ENCODE measurements at regions not wholly inside any gene's neighbourhood (a gene's known extent, or its start where the extent isn't known, plus 50 kb on each side); places are given as distances from the start of the nearest gene placed in this dataset.

GRCh38 chr6:43896329-43897255, 126.6 kb downstream of the VEGFA start:
- H3K27me3 ChIP-seq (ENCODE audit: control insufficient read depth, insufficient read depth, low read length), result no peaks in the 10 kb centered on the region
- no peaks in the 10 kb centered on the region for H3K9me3 ChIP-seq (ENCODE audit: control insufficient read depth, insufficient read depth, low read length)
- no peaks in the 10 kb centered on the region for H3K36me3 ChIP-seq (ENCODE audit: control insufficient read depth, insufficient read depth, low read length)
- no peak overlapping the region for H3K4me3 ChIP-seq (ENCODE audit: low read depth, low read length)
- H3K9ac ChIP-seq (ENCODE audit: low read depth, low read length), result no peak overlapping the region
- H3K27ac ChIP-seq (ENCODE audit: low read depth, low read length), result no peak overlapping the region
- peaks cover 2% of the 10 kb centered on the region; the same call in 1 of the 2 replicates for H3K4me1 ChIP-seq (ENCODE audit: control insufficient read depth, insufficient read depth, low read length)

GRCh38 chr6:43895656-43896328, 125.8 kb downstream of the VEGFA start:
- Histone ChIP-seq H3K9me3 (ENCODE audit: control insufficient read depth, insufficient read depth, low read length) (no peaks in the 10 kb centered on the region), H3K4me1 (ENCODE audit: control insufficient read depth, insufficient read depth, low read length) (peaks cover 7% of the 10 kb centered on the region), H3K9ac (ENCODE audit: low read depth, low read length) (no peak overlapping the region), H3K27me3 (ENCODE audit: control insufficient read depth, insufficient read depth, low read length) (peaks cover 4% of the 10 kb centered on the region; the same call in 1 of the 2 replicates), H3K36me3 (ENCODE audit: control insufficient read depth, insufficient read depth, low read length) (no peaks in the 10 kb centered on the region), H3K27ac (ENCODE audit: low read depth, low read length) (no peak overlapping the region), H3K4me3 (ENCODE audit: low read depth, low read length) (no peak overlapping the region)

- peaks cover 11% of the 10 kb centered on the region for H3K4me1 ChIP-seq (ENCODE audit: control insufficient read depth, insufficient read depth, low read length)
- peaks cover 9% of the 10 kb centered on the region for H3K27me3 ChIP-seq (ENCODE audit: control insufficient read depth, insufficient read depth, low read length)
- H3K9me3 ChIP-seq (ENCODE audit: control insufficient read depth, insufficient read depth, low read length), result no peaks in the 10 kb centered on the region
- H3K4me3 ChIP-seq (ENCODE audit: low read depth, low read length), result no peak overlapping the region
- H3K36me3 ChIP-seq (ENCODE audit: control insufficient read depth, insufficient read depth, low read length), result no peaks in the 10 kb centered on the region
- no peak overlapping the region for H3K9ac ChIP-seq (ENCODE audit: low read depth, low read length)
- no peak overlapping the region for H3K27ac ChIP-seq (ENCODE audit: low read depth, low read length)
Observed at GRCh38 chr6:43893073-43893472, 123.1 kb downstream of the VEGFA start.

- Histone ChIP-seq H3K36me3 (ENCODE audit: control insufficient read depth, insufficient read depth, low read length) (no peaks in the 10 kb centered on the region), H3K9ac (ENCODE audit: low read depth, low read length) (no peak overlapping the region), H3K4me1 (ENCODE audit: control insufficient read depth, insufficient read depth, low read length) (peaks cover 11% of the 10 kb centered on the region), H3K9me3 (ENCODE audit: control insufficient read depth, insufficient read depth, low read length) (no peaks in the 10 kb centered on the region), H3K27me3 (ENCODE audit: control insufficient read depth, insufficient read depth, low read length) (peaks cover 9% of the 10 kb centered on the region), H3K27ac (ENCODE audit: low read depth, low read length) (no peak overlapping the region), H3K4me3 (ENCODE audit: low read depth, low read length) (no peak overlapping the region)
Observed at GRCh38 chr6:43891072-43891870, 121.3 kb downstream of the VEGFA start.

- peaks cover 11% of the 10 kb centered on the region for H3K4me1 ChIP-seq (ENCODE audit: control insufficient read depth, insufficient read depth, low read length)
- H3K9ac ChIP-seq (ENCODE audit: low read depth, low read length), result no peak overlapping the region
- no peak overlapping the region for H3K4me3 ChIP-seq (ENCODE audit: low read depth, low read length)
- no peaks in the 10 kb centered on the region for H3K9me3 ChIP-seq (ENCODE audit: control insufficient read depth, insufficient read depth, low read length)
- no peak overlapping the region for H3K27ac ChIP-seq (ENCODE audit: low read depth, low read length)
- H3K36me3 ChIP-seq (ENCODE audit: control insufficient read depth, insufficient read depth, low read length), result no peaks in the 10 kb centered on the region
- peaks cover 9% of the 10 kb centered on the region for H3K27me3 ChIP-seq (ENCODE audit: control insufficient read depth, insufficient read depth, low read length)
Observed at GRCh38 chr6:43890197-43891062, 120.4 kb downstream of the VEGFA start.

- no peaks in the 10 kb centered on the region for H3K36me3 ChIP-seq (ENCODE audit: control insufficient read depth, insufficient read depth, low read length)
- H3K4me3 ChIP-seq (ENCODE audit: low read depth, low read length), result no peak overlapping the region
- peaks cover 11% of the 10 kb centered on the region for H3K4me1 ChIP-seq (ENCODE audit: control insufficient read depth, insufficient read depth, low read length)
- no peaks in the 10 kb centered on the region for H3K9me3 ChIP-seq (ENCODE audit: control insufficient read depth, insufficient read depth, low read length)
- H3K9ac ChIP-seq (ENCODE audit: low read depth, low read length), result no peak overlapping the region
- H3K27me3 ChIP-seq (ENCODE audit: control insufficient read depth, insufficient read depth, low read length), result peaks cover 9% of the 10 kb centered on the region
- H3K27ac ChIP-seq (ENCODE audit: low read depth, low read length), result no peak overlapping the region
Observed at GRCh38 chr6:43887906-43888683, 118.1 kb downstream of the VEGFA start.

- Histone ChIP-seq H3K27me3 (ENCODE audit: control insufficient read depth, insufficient read depth, low read length) (peaks cover 9% of the 10 kb centered on the region), H3K36me3 (ENCODE audit: control insufficient read depth, insufficient read depth, low read length) (no peaks in the 10 kb centered on the region)
Observed at GRCh38 chr6:43887340-43887858, 117.4 kb downstream of the VEGFA start.

GRCh38 chr6:43886717-43887339, 116.8 kb downstream of the VEGFA start:
- no peak overlapping the region for H3K9ac ChIP-seq (ENCODE audit: low read depth, low read length)
- H3K27ac ChIP-seq (ENCODE audit: low read depth, low read length), result no peak overlapping the region
- peaks cover 9% of the 10 kb centered on the region for H3K4me1 ChIP-seq (ENCODE audit: control insufficient read depth, insufficient read depth, low read length)

More at GRCh38 chr6:43887340-43887858, 117.4 kb downstream of the VEGFA start:
- Histone ChIP-seq H3K9me3 (ENCODE audit: control insufficient read depth, insufficient read depth, low read length) (no peaks in the 10 kb centered on the region), H3K9ac (ENCODE audit: low read depth, low read length) (no peak overlapping the region), H3K4me3 (ENCODE audit: low read depth, low read length) (no peak overlapping the region), H3K4me1 (ENCODE audit: control insufficient read depth, insufficient read depth, low read length) (peaks cover 11% of the 10 kb centered on the region), H3K27ac (ENCODE audit: low read depth, low read length) (no peak overlapping the region)

GRCh38 chr6:43886067-43886461, 116.1 kb downstream of the VEGFA start:
- peaks cover 7% of the 10 kb centered on the region for H3K4me1 ChIP-seq (ENCODE audit: control insufficient read depth, insufficient read depth, low read length)
- no peak overlapping the region for H3K27ac ChIP-seq (ENCODE audit: low read depth, low read length)

More at GRCh38 chr6:43886717-43887339, 116.8 kb downstream of the VEGFA start:
- no peaks in the 10 kb centered on the region for H3K9me3 ChIP-seq (ENCODE audit: control insufficient read depth, insufficient read depth, low read length)
- H3K27me3 ChIP-seq (ENCODE audit: control insufficient read depth, insufficient read depth, low read length), result peaks cover 9% of the 10 kb centered on the region
- H3K36me3 ChIP-seq (ENCODE audit: control insufficient read depth, insufficient read depth, low read length), result no peaks in the 10 kb centered on the region
- no peak overlapping the region for H3K4me3 ChIP-seq (ENCODE audit: low read depth, low read length)

More at GRCh38 chr6:43886067-43886461, 116.1 kb downstream of the VEGFA start:
- H3K9me3 ChIP-seq (ENCODE audit: control insufficient read depth, insufficient read depth, low read length), result no peaks in the 10 kb centered on the region
- H3K9ac ChIP-seq (ENCODE audit: low read depth, low read length), result no peak overlapping the region
- no peak overlapping the region for H3K4me3 ChIP-seq (ENCODE audit: low read depth, low read length)
- peaks cover 7% of the 10 kb centered on the region for H3K27me3 ChIP-seq (ENCODE audit: control insufficient read depth, insufficient read depth, low read length)
- no peaks in the 10 kb centered on the region for H3K36me3 ChIP-seq (ENCODE audit: control insufficient read depth, insufficient read depth, low read length)

Data from HUES48 (cell line).